ENCODE measurements at regions not wholly inside any gene's neighbourhood (a gene's known extent, or its start where the extent isn't known, plus 50 kb on each side); places are given as distances from the start of the nearest gene placed in this dataset.

- WGBS, 2 experiments (ENCODE audit: extremely low coverage in 2 of 2, insufficient read length in 1 of 2) = 90% methylated on average over 2 of the region's 13 CpGs; no CpG with 5 or more reads in 1 of the 2 experiments
- Histone ChIP-seq H2AK9ac (replicated peaks; ENCODE audit: low read depth, low read length, poor library complexity) (no peak overlapping the region), H2AFZ (replicated peaks; ENCODE audit: low read length, poor library complexity) (no peak overlapping the region), H4K91ac (ENCODE audit: insufficient read depth, low read depth, low read length) (no peak overlapping the region), H4K8ac (ENCODE audit: low read depth in 2 of 2, low read length in 2 of 2) (no peak overlapping the region), H3K27ac (ENCODE audit: insufficient read depth, low read length) (no peak overlapping the region), H4K20me1 (ENCODE audit: insufficient read depth, low read length) (no peaks in the 10 kb centered on the region), H3K9me3 (ENCODE audit: control insufficient read depth, insufficient read depth, low read length) (no peaks in the 10 kb centered on the region), H2BK5ac (ENCODE audit: low read depth, low read length, poor library complexity, severe bottlenecking) (no peak overlapping the region), H2AK5ac (ENCODE audit: low read depth, low read length) (no peak overlapping the region), H3K4me2 (ENCODE audit: low read depth, low read length) (no peak overlapping the region), H3K18ac (ENCODE audit: low read depth, low read length) (no peak overlapping the region), H3K4me1 (ENCODE audit: control insufficient read depth, insufficient read depth, low read length) (no peaks in the 10 kb centered on the region), H2BK20ac (ENCODE audit: low read depth, low read length) (no peak overlapping the region), H2BK15ac (ENCODE audit: low read depth, low read length) (no peak overlapping the region), H3K4me3 (ENCODE audit: insufficient read depth, low read depth, low read length) (no peak overlapping the region), H4K5ac (ENCODE audit: low read depth, low read length) (no peak overlapping the region), H3K9me1 (ENCODE audit: insufficient read depth, low read length) (no peaks in the 10 kb centered on the region), H3K4ac (ENCODE audit: low read depth, low read length) (no peak overlapping the region), H3K56ac (ENCODE audit: extremely low read depth, insufficient read depth, low read length) (no peak overlapping the region), H2BK120ac (ENCODE audit: low read depth, low read length) (no peak overlapping the region), H3K27me3 (ENCODE audit: control insufficient read depth, insufficient read depth, low read length) (no peaks in the 10 kb centered on the region), H3K14ac (replicated peaks; ENCODE audit: low read depth, low read length) (no peak overlapping the region), H3K36me3 (ENCODE audit: control insufficient read depth, insufficient read depth, low read length) (no peaks in the 10 kb centered on the region), H3K9ac (ENCODE audit: low read depth, low read length) (no peak overlapping the region), H3K79me1 (ENCODE audit: low read depth in 1 of 2, low read length in 2 of 2) (no peaks in the 10 kb centered on the region), H3K23ac (ENCODE audit: low read depth, low read length) (no peak overlapping the region)
- in situ Hi-C loops (cut with MboI; ENCODE audit: low sequenced_read_pairs) = no loop called here
- intact Hi-C loops (cut with micrococcal nuclease) = no loop called here
- POLR2A ChIA-PET (ENCODE audit: unreplicated experiment) = no interaction called here
- TF ChIP-seq MXI1 (IDR thresholded peaks at IDR 0.05; ENCODE audit: borderline replicate concordance, low read depth, low read length) (no peak), FOS (IDR thresholded peaks at IDR 0.05; ENCODE audit: low read depth, low read length) (no peak), CTCF (conservative IDR thresholded peaks at IDR 0.05; ENCODE audit: low read depth, low read length) (no peak), NFE2L2 (IDR thresholded peaks at IDR 0.05; ENCODE audit: low read depth, low read length) (no peak), RAD21 (IDR thresholded peaks at IDR 0.05; ENCODE audit: low read length) (no peak), CEBPB (IDR thresholded peaks at IDR 0.05; ENCODE audit: low read depth, low read length) (no peak), ELK1 (IDR thresholded peaks at IDR 0.05; ENCODE audit: borderline replicate concordance, low read depth, low read length) (no peak), RFX5 (IDR thresholded peaks at IDR 0.05; ENCODE audit: low read depth, low read length) (no peak), MAZ (IDR thresholded peaks at IDR 0.05; ENCODE audit: borderline replicate concordance, low read depth, low read length) (no peak)
- dilution Hi-C loops (cut with HindIII; ENCODE audit: low sequenced_read_pairs, unreplicated experiment) = no loop called here
- no peak for DNase-seq
- BruUV-seq (replicated peaks) = no TSS peak
- no peak for ATAC-seq (ENCODE audit: low read depth)
- CTCF ChIA-PET = no interaction called here
Measured at GRCh38 chr12:59389968-59390576, 205.8 kb upstream of the SLC16A7 start.

All from IMR-90 (cell line).